Panc1 (cell line): ENCODE measurements at regions not wholly inside any gene's neighbourhood (a gene's known extent, or its start where the extent isn't known, plus 50 kb on each side); places are given as distances from the start of the nearest gene placed in this dataset.

ENCODE experiments used
- ATAC-seq: fragments of 200-7000 bp; cut with Tn5 transposase; 2 replicates; pipeline ENCODE4 v1.9.1; 2020; ENCODE audit warnings: mild to moderate bottlenecking, moderate library complexity
- BruUV-seq: library from RNA; stranded (reverse); fragments of 400-500 nt; replicated peaks from 2 replicates; lab custom pipeline; 2021; lab: Mats Ljungman, UMichigan
- CTCF ChIA-PET: fragments of 300-600 bp; sonication (Branson Sonifier 250); formaldehyde crosslinking; loops from one replicate; lab custom pipeline; 2022; ENCODE audit warnings: antibody characterized with exemption; lab: Charles Lee
- POLR2A ChIA-PET: fragments of 300-600 bp; sonication (Branson Sonifier 250); formaldehyde crosslinking; loops from one replicate; lab custom pipeline; 2022; ENCODE audit warnings: antibody characterized with exemption; lab: Charles Lee
- DNase-seq: peaks from one replicate; pipeline ENCODE4 v3.0.0-alpha.2; 2010; ENCODE audit warnings: low read depth, low spot score
- H3K27ac ChIP-seq: 2 replicates; pipeline ENCODE4 v1.5.1; 2011; ENCODE audit warnings: mild to moderate bottlenecking, low read length, inconsistent platforms
- H3K27me3 ChIP-seq: fragments of 200-500 bp; sonication (Bioruptor generic); 2 replicates; pipeline ENCODE4 v1.6.0; 2014; ENCODE audit warnings: low read length, inconsistent platforms; ENCODE audit not compliant: control insufficient read depth, insufficient read depth
- H3K36me3 ChIP-seq: fragments of 200-500 bp; sonication (Bioruptor generic); 2 replicates; pipeline ENCODE4 v1.5.1; 2014; ENCODE audit warnings: inconsistent platforms, mild to moderate bottlenecking, low read length, moderate library complexity; ENCODE audit not compliant: control insufficient read depth, insufficient read depth
- H3K4me1 ChIP-seq: 2 replicates; pipeline ENCODE4 v1.5.1; 2011; ENCODE audit warnings: inconsistent platforms, mild to moderate bottlenecking, low read length, moderate library complexity; ENCODE audit not compliant: control insufficient read depth, insufficient read depth
- H3K4me3 ChIP-seq, 2 experiments: 2 replicates each; pipeline ENCODE4 v1.5.1; 2011 to 2012; ENCODE audit warnings: low read depth in 2 of 2, low read length in 2 of 2, mild to moderate bottlenecking in 2 of 2, inconsistent platforms in 1 of 2, moderate library complexity in 1 of 2
- H3K9me3 ChIP-seq: fragments of 200-500 bp; sonication (Bioruptor generic); 2 replicates; pipeline ENCODE4 v1.5.1; 2014; ENCODE audit warnings: low read depth, mild to moderate bottlenecking, inconsistent platforms, low read length, moderate library complexity; ENCODE audit not compliant: control insufficient read depth, insufficient read depth
- POLR2AphosphoS5 ChIP-seq: IDR thresholded peaks from 2 replicates; pipeline ENCODE4 v1.6.1; 2012; ENCODE audit warnings: mild to moderate bottlenecking, low read depth, low read length, moderate library complexity
- SIN3A ChIP-seq: IDR thresholded peaks from 2 replicates; pipeline ENCODE4 v1.6.1; 2012; ENCODE audit warnings: low read depth, mild to moderate bottlenecking, low read length, moderate library complexity, borderline replicate concordance; ENCODE audit not compliant: insufficient read depth
- TCF7L2 ChIP-seq: IDR thresholded peaks from 2 replicates; pipeline ENCODE4 v1.6.1; 2011; ENCODE audit warnings: mild to moderate bottlenecking, low read depth, low read length, inconsistent platforms
- in situ Hi-C: cut with HindIII; loops from 2 replicates; pipeline ENCODE4 v1.10.0; 2016; ENCODE audit warnings: low sequenced_read_pairs, low pct_unique_long_range_greater_than_20kb
- intact Hi-C: fragments of 100-400 bp; cut with micrococcal nuclease; formaldehyde crosslinking; loops from one replicate; pipeline ENCODE4 v1.10.0; 2022; ENCODE audit not compliant: unreplicated experiment
- TF ChIP-seq, protein P1 (sequence below): fragments of 450-650 bp; IDR thresholded peaks from 2 replicates; pipeline ENCODE4 v1.5.1; 2017; ENCODE audit warnings: mild to moderate bottlenecking
- TF ChIP-seq, protein P2 (sequence below), 2 experiments: IDR thresholded peaks; 2 replicates each; pipeline ENCODE4 v1.6.1; 2011 to 2012; ENCODE audit warnings: low read depth in 2 of 2, control low read depth in 1 of 2, low read length in 1 of 2, mild to moderate bottlenecking in 1 of 2, moderate library complexity in 1 of 2; ENCODE audit not compliant: insufficient read depth in 1 of 2

DNA sequence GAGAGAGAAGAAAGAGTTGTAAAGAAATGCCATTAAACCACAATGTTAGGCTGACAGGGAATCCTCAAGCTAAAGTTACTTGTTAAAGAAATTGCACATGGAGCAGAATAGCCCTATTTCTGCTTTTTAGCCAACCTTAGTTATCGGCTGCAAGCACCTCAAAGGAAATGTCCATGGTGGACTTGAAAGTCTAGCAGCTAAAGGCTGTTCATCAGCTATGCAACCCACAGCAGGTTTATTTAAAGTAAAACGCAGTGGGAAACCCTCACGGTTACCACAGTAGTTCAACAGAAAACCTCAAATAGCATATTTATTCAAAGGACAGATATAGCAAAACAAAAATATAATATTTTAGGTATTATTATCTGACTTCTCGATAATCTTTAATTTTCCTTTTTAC is 967.2 kb downstream of the IGSF11 start:
- intact Hi-C loops: no loop called here
- ChIA-PET POLR2A (no interaction called here), CTCF (no interaction called here)
- no peaks in the 10 kb centered on the region for H3K36me3 ChIP-seq
- BruUV-seq: no TSS peak
- TF ChIP-seq, protein P1, sequence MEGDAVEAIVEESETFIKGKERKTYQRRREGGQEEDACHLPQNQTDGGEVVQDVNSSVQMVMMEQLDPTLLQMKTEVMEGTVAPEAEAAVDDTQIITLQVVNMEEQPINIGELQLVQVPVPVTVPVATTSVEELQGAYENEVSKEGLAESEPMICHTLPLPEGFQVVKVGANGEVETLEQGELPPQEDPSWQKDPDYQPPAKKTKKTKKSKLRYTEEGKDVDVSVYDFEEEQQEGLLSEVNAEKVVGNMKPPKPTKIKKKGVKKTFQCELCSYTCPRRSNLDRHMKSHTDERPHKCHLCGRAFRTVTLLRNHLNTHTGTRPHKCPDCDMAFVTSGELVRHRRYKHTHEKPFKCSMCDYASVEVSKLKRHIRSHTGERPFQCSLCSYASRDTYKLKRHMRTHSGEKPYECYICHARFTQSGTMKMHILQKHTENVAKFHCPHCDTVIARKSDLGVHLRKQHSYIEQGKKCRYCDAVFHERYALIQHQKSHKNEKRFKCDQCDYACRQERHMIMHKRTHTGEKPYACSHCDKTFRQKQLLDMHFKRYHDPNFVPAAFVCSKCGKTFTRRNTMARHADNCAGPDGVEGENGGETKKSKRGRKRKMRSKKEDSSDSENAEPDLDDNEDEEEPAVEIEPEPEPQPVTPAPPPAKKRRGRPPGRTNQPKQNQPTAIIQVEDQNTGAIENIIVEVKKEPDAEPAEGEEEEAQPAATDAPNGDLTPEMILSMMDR: no peak
- no peak for TF ChIP-seq TCF7L2
- TF ChIP-seq, protein P2, sequence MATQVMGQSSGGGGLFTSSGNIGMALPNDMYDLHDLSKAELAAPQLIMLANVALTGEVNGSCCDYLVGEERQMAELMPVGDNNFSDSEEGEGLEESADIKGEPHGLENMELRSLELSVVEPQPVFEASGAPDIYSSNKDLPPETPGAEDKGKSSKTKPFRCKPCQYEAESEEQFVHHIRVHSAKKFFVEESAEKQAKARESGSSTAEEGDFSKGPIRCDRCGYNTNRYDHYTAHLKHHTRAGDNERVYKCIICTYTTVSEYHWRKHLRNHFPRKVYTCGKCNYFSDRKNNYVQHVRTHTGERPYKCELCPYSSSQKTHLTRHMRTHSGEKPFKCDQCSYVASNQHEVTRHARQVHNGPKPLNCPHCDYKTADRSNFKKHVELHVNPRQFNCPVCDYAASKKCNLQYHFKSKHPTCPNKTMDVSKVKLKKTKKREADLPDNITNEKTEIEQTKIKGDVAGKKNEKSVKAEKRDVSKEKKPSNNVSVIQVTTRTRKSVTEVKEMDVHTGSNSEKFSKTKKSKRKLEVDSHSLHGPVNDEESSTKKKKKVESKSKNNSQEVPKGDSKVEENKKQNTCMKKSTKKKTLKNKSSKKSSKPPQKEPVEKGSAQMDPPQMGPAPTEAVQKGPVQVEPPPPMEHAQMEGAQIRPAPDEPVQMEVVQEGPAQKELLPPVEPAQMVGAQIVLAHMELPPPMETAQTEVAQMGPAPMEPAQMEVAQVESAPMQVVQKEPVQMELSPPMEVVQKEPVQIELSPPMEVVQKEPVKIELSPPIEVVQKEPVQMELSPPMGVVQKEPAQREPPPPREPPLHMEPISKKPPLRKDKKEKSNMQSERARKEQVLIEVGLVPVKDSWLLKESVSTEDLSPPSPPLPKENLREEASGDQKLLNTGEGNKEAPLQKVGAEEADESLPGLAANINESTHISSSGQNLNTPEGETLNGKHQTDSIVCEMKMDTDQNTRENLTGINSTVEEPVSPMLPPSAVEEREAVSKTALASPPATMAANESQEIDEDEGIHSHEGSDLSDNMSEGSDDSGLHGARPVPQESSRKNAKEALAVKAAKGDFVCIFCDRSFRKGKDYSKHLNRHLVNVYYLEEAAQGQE (IDR thresholded peaks at IDR 0.05; ENCODE audit: insufficient read depth in 1 of 2, low read depth in 2 of 2, low read length in 1 of 2): no peak
- TF ChIP-seq SIN3A: no peak
- TF ChIP-seq POLR2AphosphoS5: no peak
- no peaks in the 10 kb centered on the region for H3K27me3 ChIP-seq
- H3K9me3 ChIP-seq: no peaks in the 10 kb centered on the region
- in situ Hi-C loops: no loop called here
- H3K4me1 ChIP-seq: no peaks in the 10 kb centered on the region
- ATAC-seq (no peak), DNase-seq (no peak)
- H3K4me3 ChIP-seq: no peak overlapping the region
- H3K27ac ChIP-seq: no peak overlapping the region

GRCh38 chr3:118075873-118076272 is 958.8 kb downstream of the IGSF11 start:
- H3K36me3 ChIP-seq: no peaks in the 10 kb centered on the region
- H3K9me3 ChIP-seq: 0 out of 2 replicates have a peak, but pooled peaks cover 4% of the 10 kb centered on the region
- H3K27me3 ChIP-seq: no peaks in the 10 kb centered on the region
- no peak for DNase-seq
- ChIA-PET POLR2A (no interaction called here), CTCF (no interaction called here)
- TF ChIP-seq, protein P2 (IDR thresholded peaks at IDR 0.05; ENCODE audit: insufficient read depth in 1 of 2, low read depth in 2 of 2, low read length in 1 of 2): no peak
- no peak for TF ChIP-seq SIN3A
- TF ChIP-seq TCF7L2: no peak
- TF ChIP-seq, protein P1: no peak
- no peak for TF ChIP-seq POLR2AphosphoS5
- no peak overlapping the region for H3K27ac ChIP-seq
- intact Hi-C loops (no loop called here), in situ Hi-C loops (no loop called here)
- BruUV-seq: no TSS peak
- no peak overlapping the region for H3K4me3 ChIP-seq
- ATAC-seq: no peak
- H3K4me1 ChIP-seq: no peaks in the 10 kb centered on the region
